HG03457 (cell line): ENCODE measurements at regions not wholly inside any gene's neighbourhood (a gene's known extent, or its start where the extent isn't known, plus 50 kb on each side); places are given as distances from the start of the nearest gene placed in this dataset.
"Not testable (repeated sequence)": the region's sequence is repeated elsewhere in the genome, so short reads cannot be mapped to it uniquely, and the experiment has no call there.

Experiments used
- ATAC-seq: cut with Tn5 transposase; IDR thresholded peaks from one replicate; pipeline ENCODE4 v1.9.1; 2021; ENCODE audit warnings: moderate number of reproducible peaks; ENCODE audit not compliant: unreplicated experiment

DNA sequence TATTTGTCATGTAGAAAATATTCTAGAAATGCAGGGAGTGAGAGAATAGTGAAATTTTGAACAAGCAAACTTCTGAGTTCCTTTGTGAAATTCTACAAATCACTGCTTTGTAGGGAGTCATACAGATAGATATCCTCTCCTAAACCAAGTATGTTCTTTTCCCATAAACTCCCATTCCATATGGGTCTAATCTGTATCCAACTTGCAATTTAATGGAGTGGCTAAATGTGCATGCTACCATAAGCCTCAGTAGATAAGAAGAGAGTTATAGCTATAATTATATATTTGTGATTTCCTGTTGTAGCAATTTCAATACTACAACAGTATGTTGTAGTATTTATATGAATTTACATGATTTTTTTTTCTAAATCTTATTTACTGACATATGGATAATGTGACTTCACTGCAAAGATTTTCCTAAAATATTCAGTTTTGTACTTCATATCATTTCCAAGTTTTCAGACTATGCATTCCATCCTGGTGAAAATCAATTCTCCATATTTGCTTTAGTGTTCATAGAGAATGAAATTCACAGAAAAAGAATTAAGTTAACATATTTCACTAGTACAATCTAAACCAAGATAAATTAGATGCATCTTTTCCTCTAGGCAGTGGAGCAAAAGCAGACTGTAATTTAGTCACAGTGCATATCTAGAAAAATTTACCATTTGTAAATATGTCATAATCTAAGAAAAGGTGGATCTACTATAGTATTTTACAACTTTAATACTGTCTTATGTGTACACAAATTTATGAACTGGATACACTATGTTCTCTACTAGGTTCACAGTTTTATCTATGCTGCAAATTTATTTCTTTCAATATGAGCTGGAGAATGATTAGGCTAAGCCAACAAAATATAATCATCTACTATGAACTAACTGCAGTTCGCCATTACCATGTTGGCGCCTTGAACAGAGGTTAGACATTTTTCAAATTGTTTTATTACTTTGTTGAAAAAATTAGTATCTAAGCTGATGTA lies 372.9 kb upstream of the NDST3 start:
- no peak for ATAC-seq

DNA sequence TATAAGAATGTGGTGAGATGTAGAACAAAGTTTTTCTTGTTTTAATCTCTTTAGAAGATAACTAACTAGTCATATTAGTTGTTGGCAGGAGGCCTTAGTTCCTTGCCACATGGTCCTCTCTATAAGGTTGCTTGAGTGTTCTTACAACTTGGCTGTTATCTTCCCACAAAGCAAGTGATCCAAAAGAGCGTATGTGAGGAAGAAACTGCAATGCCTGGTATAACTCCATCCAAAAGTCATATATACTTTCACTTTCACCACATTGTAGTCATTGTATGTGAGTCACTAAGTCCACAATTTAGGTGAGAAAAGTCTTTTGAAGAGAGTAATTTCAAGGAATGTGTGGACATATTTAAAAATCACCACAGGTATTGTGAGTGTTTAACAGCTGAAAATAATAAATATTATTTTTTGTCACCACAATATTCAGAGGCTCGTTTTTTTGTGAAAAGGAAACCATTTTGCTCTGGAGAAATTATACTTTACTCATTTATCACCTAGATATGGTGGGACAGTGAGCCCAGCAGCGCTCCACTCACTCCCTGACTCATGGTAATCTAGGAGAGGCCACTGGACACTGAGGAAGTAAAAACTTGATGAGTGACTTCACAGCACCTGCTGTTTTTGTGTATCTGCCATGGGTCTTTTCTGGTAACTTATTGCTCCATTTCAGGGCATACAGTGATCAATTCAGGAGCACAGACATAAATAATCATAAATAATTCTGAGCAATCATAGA lies 369.4 kb upstream of the NDST3 start:
- no peak for ATAC-seq

DNA sequence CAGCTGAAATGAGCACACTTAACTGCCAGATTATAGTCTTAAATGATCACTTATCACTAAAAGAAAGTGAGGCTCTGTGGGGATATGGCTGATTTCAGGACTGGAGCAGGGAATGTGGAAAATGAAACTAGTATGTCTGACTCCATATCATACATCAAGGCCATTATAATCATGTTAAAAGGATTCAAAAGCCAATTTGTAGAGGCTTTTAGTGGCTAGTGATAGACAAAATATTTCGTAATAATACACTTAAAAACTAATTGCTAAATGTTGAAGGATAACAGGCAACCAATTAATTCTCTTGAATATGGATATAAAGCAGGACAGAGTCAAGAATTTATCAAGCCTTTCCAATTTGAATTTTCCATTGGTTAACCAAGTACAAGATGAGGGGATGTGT lies 358.1 kb upstream of the NDST3 start:
- no peak for ATAC-seq

DNA sequence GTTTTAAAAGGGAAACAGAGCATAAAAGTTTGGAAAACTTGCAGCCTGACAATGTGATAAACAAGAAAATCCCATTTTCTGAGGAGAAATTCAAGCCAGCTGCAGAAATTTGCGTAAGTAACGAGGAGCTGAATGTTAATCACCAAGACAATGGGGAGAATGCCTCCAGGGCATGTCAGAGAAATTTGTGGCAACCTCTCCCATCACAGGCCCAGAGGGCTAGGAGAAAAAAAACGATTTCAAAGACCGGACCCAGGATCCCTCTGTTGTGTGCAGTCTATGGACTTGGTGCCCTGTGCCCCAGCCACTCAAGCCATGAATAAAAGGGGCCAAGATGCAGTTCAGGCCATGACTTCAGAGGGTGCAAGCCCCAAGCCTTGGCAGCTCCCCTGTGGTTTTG lies 355.4 kb upstream of the NDST3 start:
- ATAC-seq, result no peak

DNA sequence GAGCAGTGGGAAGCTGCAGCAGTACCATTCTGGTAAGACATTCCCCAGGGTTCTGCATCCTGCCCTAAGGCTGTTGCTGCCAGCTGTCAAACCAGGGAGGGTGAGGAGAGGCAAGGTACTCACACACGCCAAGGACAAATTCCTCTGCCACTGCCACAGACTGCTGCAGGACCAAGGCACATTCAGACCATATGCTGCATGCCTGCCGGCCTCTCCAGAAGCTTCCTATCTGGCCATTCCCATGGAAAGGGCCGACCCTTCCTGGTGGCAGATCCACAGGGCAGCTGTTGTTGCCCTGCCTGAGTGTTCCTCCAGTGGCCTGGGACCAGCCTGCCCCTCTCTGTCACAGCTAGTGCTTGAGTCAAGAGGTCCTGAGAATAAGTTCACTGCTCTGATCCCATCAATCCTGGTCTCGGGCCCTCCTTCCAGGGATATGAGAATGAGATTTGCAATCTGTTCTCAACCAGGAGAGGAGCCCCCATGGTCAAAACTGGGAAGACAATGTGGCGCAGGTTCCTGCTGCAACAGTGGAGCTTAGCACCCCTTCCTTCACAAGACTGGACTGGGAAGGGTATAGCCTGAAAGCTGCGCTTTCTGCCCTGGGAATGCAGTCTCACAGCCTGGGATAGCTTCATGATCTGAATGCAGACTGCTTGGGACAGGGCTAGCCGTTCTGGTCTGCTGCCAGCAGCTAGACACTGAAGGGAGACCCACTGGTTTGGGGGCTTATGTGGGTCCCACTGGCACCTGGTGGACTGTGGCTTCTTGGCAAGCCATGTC lies 342.5 kb upstream of the NDST3 start:
- ATAC-seq, result no peak

DNA sequence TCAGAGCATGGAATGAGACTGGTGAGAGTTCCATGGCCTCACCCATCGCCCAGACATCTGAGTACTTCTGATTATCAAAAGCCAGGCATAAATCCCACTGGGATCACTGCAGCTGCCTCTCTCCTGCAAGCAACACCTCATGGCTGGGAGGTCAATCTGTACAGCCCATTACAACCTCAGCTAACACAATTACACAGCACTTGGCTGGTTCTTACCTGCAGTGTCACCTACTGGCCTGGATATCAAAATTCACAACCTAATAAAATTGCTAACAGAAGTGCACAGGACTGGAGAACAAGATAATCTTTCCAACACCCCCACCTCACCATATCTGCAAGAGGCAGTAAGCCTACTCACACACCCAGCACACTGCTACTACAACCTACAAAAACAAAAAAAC lies 341.7 kb upstream of the NDST3 start:
- no peak for ATAC-seq

DNA sequence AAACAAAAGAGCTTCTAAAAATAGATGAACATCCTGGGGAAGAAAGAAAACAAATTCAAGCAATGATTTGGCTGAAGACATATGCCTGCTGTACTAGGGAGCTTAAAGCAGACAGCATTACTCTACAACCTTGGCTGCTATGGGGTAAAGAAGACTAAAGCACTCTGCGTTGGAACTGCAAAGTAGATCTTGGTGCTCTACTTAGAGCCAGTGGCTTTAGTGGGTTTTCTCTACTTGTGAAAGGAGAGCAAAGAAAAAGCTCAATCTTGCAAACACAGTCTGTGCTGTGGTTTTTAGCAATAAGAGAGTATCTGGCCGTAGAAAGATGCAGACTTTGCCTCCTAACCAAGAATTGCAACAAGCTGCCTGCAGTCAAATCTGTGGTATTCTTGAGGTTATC lies 334.7 kb upstream of the NDST3 start:
- no peak for ATAC-seq

DNA sequence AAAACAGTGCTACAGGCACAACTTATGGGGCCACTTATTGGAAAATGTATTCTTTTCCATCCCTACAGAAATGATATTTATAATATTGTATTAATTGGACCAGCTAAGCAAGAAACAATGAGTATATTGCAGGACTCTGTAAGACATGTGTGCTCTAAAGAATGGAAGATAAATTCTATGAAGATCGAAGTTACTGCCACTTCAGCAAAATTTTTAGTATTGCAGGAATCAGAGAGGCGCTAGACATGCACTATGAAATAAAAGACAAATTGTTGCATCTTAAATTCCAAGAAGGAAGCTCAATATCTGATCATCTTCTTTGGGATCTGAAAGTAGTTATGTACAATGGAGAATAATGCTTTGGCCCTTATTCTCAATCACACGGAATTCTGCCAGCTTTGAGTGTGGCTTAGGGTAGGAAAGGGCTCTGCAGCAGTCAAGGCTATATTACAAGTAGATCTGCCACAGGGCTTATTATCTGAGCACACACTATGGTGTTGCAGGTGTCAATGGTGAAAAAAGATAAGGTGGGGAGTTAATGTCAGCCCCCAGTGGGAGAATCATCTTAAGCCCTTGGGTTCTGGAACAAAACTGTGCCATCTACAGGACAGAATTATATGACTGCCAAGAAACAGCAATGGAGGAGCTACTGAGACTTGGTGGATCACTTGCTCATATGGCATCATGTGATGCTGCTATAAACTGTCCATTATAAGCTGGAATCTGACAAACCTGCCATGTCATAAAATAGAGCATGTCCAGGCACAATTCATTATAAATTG lies 334.0 kb upstream of the NDST3 start:
- no peak for ATAC-seq

DNA sequence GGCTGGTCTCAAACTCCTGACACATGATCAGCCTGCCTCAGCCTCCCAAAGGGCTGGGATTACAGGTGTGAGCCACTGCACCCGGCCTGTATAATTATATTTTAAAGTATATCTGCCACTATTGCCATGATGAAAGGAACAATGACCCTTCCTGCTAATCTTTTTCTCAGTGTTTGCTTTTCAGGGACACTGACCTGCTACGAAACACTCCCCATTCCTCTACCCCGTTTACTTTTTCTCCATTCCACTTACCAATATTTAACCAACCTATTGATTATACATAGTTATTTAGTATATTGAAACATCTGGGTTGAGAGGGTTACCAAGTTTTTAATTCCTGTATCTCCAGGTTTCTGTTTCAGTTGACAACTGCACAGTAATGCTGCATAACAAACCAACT lies 331.9 kb upstream of the NDST3 start:
- ATAC-seq, result no peak

DNA sequence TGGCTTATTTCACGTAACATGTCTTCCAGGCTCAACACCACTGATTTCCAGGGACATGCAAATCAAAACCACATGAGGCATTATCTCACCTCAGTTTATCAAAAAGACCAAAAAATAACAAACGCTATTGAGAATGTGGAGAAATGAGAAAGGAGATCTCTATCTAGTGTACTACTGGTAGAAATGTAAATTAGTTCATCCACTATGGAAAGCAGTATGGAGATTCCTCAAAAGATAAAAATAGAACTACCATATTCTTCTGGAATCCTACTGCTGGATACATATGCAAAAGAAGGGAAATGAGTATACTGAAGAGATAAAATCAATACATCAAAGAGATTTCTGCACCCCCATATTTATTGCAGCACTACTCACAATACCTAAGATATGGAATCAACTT lies 329.6 kb upstream of the NDST3 start:
- no peak for ATAC-seq

DNA sequence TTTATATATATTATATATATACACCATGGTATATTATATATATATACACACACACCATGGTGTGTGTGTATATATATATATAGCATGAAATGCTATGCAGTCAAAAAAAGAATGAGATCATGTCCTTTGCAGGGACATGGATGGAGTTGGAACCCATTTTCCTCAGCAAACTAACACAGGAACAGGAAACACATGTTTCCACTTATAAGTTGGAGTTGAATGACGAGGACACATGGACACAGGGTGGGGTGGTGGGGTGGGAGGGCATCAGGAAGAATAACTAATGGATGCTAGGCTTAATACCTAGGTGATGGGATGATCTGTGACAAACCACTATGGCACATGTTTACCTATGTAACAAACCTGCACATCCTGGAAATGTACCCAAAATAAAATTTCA lies 293.6 kb upstream of the NDST3 start:
- no peak for ATAC-seq

DNA sequence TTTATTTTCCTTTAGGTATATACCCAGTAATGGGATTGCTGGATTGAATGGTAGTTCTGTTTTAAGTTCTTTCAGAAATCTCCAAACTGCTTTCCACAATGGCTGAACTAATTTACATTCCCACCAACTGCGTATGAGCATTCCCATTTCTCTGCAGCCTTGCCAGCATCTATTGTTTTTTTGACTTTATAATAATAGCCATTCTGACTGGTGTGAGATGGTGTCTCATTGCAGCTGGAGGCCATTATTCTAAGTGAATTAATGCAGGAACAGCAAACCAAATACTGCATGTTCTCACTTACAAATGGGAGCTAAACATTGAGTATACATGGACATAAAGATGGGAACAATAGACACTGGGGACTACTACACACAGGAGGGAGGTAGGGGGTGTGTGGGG lies 288.9 kb upstream of the NDST3 start:
- ATAC-seq, result not testable (repeated sequence)

DNA sequence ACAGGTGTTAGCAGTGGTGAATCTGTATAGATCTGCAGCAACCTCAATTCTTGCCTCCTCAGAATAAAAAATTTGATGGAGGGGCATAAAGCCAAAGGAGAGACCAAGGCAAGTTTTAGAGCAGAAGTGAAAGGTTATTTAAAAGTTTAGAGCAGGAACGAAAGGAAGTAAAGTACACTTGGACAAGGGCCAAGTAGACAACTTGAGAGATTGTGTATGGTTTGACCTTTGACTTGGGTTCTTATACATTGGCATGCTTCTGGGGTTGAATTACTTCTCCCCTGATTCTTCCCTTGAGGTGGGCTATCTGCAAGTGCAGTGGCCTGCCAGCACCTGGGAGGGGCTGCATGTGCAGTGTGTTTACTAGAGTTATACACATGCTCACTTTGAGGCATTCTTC lies 278.8 kb upstream of the NDST3 start:
- no peak for ATAC-seq

DNA sequence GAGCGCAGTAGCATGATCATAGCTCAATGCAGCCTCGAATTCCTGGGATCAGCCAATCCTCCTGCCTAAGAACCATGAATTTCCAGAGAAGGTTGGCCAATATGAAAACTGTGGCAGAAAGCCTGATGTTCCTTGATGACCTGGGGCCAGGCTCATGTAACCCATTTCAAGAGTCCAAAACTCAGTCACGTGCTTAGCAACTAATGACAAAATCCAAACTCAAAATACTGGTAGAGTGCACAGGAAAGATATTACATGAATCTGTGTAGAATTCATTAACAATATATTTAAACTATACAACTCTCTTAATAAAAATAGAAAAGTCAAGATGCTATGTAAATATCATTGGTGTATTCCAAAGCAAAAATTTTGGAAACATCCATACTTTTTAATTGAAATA lies 265.7 kb upstream of the NDST3 start:
- no peak for ATAC-seq

DNA sequence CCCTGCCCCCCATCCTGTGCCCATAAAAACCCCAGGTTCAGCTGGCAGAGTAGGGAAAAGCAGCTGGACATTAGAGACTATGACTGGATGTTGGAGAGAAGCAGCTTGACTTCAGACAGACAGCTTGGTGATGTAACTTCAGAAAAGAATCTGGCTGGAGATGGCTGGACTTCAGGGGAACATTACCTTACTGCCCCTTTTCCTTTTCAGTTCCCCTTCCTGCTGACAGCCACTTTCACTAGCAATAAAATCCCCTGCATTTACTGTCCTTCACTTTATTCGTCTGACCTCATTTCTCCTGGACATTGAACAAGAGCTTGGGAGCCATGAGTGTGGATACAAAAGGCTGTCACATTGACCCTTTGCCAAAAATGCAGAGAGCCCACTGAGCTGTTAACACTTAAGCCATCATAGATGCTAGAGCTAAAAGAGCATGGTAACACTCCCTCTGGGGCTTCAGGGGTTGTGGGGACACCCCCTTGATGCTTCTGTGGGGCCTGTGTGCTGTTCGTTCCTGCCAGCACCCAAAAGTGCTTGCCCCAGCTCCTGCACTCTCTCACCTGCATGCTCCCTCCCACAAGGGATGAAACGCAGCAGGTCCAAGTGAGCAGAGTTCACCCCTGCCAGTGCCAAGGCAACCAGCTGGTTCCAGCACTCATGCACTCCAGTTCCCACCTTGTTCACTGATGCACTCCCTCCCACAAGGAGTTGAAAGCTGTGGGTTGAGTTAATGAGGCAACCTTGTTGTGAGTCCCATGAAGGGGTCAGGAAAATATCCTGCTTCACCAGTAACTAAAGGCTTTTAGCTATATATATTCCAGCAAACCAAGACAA lies 263.8 kb upstream of the NDST3 start:
- no peak for ATAC-seq

DNA sequence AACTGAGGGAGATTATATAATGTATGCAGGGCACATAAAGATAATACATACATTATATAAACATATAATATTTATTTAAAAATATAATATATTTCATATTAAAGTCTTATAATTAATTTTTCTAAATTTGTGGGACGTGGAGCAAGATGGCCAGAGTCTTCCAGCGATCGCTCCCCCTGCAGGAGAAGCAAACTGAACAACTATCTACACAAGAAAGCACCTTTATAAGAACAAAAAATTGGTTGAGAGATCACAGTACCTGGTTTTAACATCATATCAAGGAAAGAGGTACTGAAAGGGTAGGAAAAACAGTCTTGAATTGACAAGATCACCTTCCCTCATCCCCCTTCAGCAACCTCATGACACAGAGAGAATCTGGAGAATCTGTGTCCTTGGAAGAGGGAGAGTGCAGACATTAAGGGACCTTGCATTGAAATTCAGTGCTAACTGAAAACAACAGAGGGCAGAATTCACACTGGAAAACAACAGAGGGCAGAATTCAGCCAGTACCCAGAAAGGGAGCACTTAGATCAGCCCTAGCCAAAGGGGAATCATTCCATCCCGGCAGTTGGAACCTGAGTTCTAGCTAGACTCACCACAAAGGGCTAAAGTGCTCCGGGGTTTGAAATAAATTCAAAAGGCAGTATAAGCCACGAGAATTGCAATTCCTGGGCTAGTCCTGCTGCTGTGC lies 262.5 kb upstream of the NDST3 start:
- ATAC-seq, result no peak

DNA sequence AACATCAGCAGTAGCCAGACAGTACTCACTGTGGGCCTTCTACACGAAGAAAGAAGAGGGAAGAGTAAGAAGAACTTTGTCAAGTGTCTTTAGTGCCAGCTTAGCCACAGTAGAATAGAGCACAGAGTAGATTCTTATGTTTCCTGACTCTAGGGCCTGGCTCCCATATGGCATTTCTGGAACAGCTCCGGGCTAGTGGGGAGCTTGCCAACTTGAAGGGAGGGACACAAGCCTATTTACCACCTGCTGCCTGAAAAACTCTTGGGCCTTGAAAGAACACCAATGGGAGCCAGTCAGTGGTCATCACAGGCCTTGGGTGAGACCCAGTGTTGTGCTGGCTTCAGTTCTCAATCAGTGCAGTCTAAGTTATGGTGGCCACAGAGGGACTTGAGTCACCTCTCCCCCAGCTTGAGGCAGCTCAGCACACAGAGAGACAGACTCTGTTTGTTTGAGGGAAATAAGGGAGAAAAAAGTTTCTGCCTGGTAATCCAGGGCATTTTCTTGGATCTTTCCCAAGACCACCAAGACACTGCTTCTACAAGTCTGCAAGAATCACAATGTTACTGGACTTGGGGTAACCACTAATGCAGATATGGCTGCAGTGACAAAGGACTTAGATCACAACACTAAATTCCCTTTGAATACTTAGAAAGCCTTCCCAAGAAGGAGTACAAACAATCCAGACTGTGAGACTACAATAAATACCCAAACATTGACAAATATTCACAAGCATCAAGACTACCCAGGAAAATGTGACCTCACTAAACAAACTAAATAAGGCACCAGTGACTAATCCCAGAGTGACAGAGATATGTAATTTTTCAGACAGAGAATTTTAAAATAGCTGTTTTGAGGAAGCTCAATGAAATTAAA lies 261.0 kb upstream of the NDST3 start:
- ATAC-seq, result no peak

DNA sequence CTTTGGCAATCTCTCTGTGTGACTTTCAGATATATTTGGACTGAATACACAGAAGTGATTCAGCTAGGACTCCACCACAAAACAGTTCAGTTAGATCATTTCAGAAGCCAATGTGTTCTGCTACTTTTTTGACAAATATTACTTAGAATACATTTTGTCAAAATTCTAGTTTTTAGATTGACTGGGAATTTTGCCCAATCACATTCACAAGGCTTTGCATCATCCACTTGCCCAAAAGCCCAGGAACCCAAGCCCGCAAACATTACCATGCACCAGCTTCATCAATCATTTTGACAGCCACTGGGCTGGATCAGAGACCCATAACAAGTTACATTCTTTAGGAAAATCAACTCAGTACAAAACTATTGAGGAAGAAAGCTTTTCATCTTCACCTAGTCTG lies 256.6 kb upstream of the NDST3 start:
- ATAC-seq, result no peak
